ENCODE measurements at regions not wholly inside any gene's neighbourhood (a gene's known extent, or its start where the extent isn't known, plus 50 kb on each side); places are given as distances from the start of the nearest gene placed in this dataset.

DNA sequence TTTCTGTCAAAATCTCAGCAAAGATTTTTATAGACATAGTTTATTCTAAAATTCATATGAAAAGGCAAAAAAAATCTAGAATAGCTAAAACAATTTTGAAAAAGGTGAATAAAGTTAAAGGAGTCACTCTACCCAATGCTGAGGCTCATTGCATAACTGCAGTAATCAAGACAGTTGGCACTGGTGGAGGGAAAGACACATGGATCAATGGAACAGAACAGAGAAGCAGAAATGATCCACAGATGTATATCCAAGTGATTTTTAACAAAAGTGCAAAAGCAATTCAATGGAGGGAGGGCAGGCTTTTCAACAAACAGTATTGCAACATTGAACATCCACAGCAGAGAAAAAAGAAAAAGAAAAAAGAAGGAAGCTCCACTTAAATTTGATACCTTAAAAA lies 162.8 kb downstream of the RBM43 start:
- TF ChIP-seq CTCF (conservative IDR thresholded peaks at IDR 0.05) (no peak), ZFX (IDR thresholded peaks at IDR 0.05) (no peak)
